ENCODE measurements at regions not wholly inside any gene's neighbourhood (a gene's known extent, or its start where the extent isn't known, plus 50 kb on each side); places are given as distances from the start of the nearest gene placed in this dataset.

GRCh38 chr3:40810813-40811212, 286.1 kb downstream of the ZNF621 start:
- FAIRE-seq, result no peak

More at GRCh38 chr3:40810813-40811212, 286.1 kb downstream of the ZNF621 start:
- Histone ChIP-seq H3K14ac (ENCODE audit: insufficient read length) (no peak overlapping the region), H3K27ac (ENCODE audit: low read depth, low read length) (no peak overlapping the region), H3K4me1 (replicated peaks in 1 of 4; ENCODE audit: control insufficient read depth in 3 of 4, insufficient read depth in 4 of 4, low read length in 3 of 4) (no peaks in the 10 kb centered on the region), H3K9me3 (ENCODE audit: insufficient read depth in 2 of 2, low read depth in 1 of 2, low read length in 1 of 2) (no peaks in the 10 kb centered on the region; a peak in 1 of 4 replicates), H4K5ac (ENCODE audit: insufficient read length, low read depth, low read length) (no peak overlapping the region), H3K79me2 (ENCODE audit: control insufficient read depth in 1 of 2, insufficient read depth in 2 of 2, low read length in 2 of 2) (no peaks in the 10 kb centered on the region), H2BK12ac (ENCODE audit: low read depth, low read length) (no peak overlapping the region), H4K8ac (ENCODE audit: extremely low read depth, insufficient read depth, low read length) (no peak overlapping the region), H3K36me3 (ENCODE audit: control insufficient read depth in 2 of 4, insufficient read depth in 4 of 4, low read length in 3 of 4) (no peaks in the 10 kb centered on the region), H3K27me3 (replicated peaks in 1 of 4; ENCODE audit: control insufficient read depth in 3 of 4, extremely low read depth in 1 of 4, insufficient read depth in 3 of 4, low read length in 3 of 4) (no peaks in the 10 kb centered on the region), H3K79me1 (ENCODE audit: low read depth, low read length) (no peaks in the 10 kb centered on the region), H2BK20ac (ENCODE audit: low read length) (no peak overlapping the region), H3K18ac (ENCODE audit: extremely low read depth, low read length) (no peak overlapping the region), H4K20me1 (replicated peaks in 1 of 2; ENCODE audit: control insufficient read depth in 1 of 2, insufficient read depth in 2 of 2, low read length in 2 of 2) (no peaks in the 10 kb centered on the region), H2AK5ac (ENCODE audit: low read depth, low read length) (no peak overlapping the region), H4K91ac (replicated peaks; ENCODE audit: insufficient read length, low read length) (no peak overlapping the region), H2BK120ac (replicated peaks; ENCODE audit: low read depth, low read length) (no peak overlapping the region), H3K56ac (replicated peaks; ENCODE audit: insufficient read length, low read depth, low read length) (no peak overlapping the region), H2AFZ (ENCODE audit: low read length) (no peak overlapping the region), H3K4me3 (ENCODE audit: extremely low read depth in 1 of 4, insufficient read depth in 2 of 4, low read depth in 3 of 4, low read length in 4 of 4) (no peak overlapping the region), H3K23me2 (ENCODE audit: low read depth, low read length) (no peaks in the 10 kb centered on the region), H3K23ac (ENCODE audit: insufficient read length) (no peak overlapping the region), H2BK5ac (ENCODE audit: low read depth, low read length) (no peak overlapping the region), H2BK15ac (ENCODE audit: low read length) (no peak overlapping the region), H3K4ac (replicated peaks; ENCODE audit: insufficient read length, low read depth, low read length) (no peak overlapping the region), H3K4me2 (ENCODE audit: insufficient read depth in 1 of 2, low read depth in 2 of 2, low read length in 2 of 2) (no peak overlapping the region), H3K9ac (replicated peaks in 1 of 4; ENCODE audit: extremely low read depth in 1 of 4, low read depth in 3 of 4, low read length in 3 of 4) (no peak overlapping the region)
- TF ChIP-seq CBX8 (IDR thresholded peaks at IDR 0.05; ENCODE audit: borderline replicate concordance, low read depth, low read length) (no peak), RNF2 (IDR thresholded peaks at IDR 0.05; ENCODE audit: borderline replicate concordance, low read depth, low read length, missing control alignments, poor library complexity, severe bottlenecking) (no peak), POLR2AphosphoS5 (IDR thresholded peaks at IDR 0.05; ENCODE audit: low read depth, low read length) (no peak), KDM5A (IDR thresholded peaks at IDR 0.05; ENCODE audit: low read length) (no peak)
- TF ChIP-seq, protein P1, sequence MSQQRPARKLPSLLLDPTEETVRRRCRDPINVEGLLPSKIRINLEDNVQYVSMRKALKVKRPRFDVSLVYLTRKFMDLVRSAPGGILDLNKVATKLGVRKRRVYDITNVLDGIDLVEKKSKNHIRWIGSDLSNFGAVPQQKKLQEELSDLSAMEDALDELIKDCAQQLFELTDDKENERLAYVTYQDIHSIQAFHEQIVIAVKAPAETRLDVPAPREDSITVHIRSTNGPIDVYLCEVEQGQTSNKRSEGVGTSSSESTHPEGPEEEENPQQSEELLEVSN (IDR thresholded peaks at IDR 0.05), result no peak
- no peak for DNase-seq (ENCODE audit: low read depth in 1 of 2, low spot score in 2 of 2)
- ChIA-PET CTCF (ENCODE audit: partially characterized antibody) (no interaction called here), POLR2A (ENCODE audit: partially characterized antibody) (no interaction called here)
